GM18951 (cell line): ENCODE measurements at regions not wholly inside any gene's neighbourhood (a gene's known extent, or its start where the extent isn't known, plus 50 kb on each side); places are given as distances from the start of the nearest gene placed in this dataset.

Source experiments
- POLR2A ChIP-seq: IDR thresholded peaks from 4 replicates; pipeline ENCODE4 v1.6.1; 2011; ENCODE audit warnings: mild to moderate bottlenecking; ENCODE audit not compliant: insufficient read length, insufficient read depth; ENCODE audit errors: extremely low read depth
- in situ Hi-C: fragments of 300-500 bp; cut with MboI; formaldehyde crosslinking; loops from one replicate; pipeline ENCODE4 v1.12.0; 2022; ENCODE audit warnings: low sequenced_read_pairs, mixed read lengths, inconsistent platforms; ENCODE audit not compliant: unreplicated experiment

DNA sequence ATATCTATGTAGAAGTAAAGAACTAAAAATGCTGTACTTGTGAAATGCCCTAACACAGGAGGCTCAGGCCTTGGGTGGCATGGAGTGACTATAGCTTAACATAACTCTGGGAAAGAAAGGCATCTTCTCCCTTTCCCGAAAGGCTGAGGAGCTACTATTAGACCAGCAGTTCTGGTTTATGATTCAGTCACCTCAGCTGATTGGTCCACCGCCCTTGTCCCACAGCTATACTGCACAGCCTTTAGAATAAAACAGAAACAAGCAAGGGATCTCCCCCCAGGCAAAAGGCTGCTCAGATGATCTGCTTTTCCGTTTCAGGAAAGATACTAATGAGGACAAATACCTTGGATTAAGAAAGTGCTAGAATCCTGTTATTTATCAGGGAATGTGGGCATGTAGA is 171.3 kb downstream of the SNCA start:
- no peak for TF ChIP-seq POLR2A
- in situ Hi-C loops: no loop called here

- in situ Hi-C loops: no loop called here
- no peak for TF ChIP-seq POLR2A
Observed at GRCh38 chr4:89664521-89664920, 172.4 kb downstream of the SNCA start.

GRCh38 chr4:89661173-89661899 is 175.6 kb downstream of the SNCA start:
- in situ Hi-C loops: no loop called here

DNA sequence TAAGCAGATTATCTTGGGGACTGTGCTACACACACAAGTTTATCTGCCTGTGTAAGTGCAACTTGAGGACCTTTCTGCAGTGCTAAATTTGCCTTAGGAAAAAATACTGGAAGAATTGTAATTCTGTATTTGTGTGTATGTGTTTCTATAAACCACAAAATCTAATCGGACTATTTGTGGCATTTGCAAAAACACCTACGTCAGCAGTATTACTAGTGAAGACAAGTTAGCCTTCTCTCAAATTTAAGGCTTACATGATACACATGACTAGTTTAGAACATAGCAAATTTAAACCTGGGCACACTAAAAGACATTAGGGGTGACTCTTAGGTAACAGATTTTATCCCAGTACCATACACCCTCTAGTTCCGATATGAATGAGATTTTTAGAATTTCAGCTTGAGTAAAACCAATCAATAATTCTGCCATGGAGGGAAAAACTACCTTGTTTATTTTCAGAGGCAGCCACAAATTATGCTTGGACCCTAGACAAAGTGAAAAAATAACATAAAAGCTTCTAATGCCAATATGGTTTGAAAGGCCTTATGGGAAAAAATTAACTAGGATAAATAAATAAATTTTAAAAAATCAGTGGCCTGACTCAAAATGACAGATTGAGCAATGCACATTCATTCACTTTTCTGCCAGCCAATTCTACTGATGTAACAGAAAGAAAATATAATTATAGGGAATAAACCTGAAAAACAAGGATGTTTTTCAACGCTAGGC is 176.4 kb downstream of the SNCA start:
- no peak for TF ChIP-seq POLR2A
- in situ Hi-C loops: no loop called here

More at GRCh38 chr4:89661173-89661899, 175.6 kb downstream of the SNCA start:
- no peak for TF ChIP-seq POLR2A

DNA sequence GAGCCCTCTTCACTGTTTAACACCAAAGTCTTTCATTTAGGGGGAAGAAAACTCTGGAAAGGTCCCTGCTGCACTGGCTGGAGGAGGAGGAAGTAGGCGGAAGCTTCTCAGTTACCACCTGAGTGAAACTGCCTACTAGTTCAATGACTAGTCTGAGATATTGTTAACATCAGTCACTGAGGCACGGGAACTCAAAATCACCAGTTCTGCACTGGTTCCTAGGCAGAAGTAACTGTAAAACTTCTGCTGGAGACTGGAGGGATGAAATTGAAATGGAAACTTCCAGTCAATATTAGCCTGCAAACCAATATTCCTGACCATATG is 178.3 kb downstream of the SNCA start:
- TF ChIP-seq POLR2A: no peak
- in situ Hi-C loops: no loop called here

DNA sequence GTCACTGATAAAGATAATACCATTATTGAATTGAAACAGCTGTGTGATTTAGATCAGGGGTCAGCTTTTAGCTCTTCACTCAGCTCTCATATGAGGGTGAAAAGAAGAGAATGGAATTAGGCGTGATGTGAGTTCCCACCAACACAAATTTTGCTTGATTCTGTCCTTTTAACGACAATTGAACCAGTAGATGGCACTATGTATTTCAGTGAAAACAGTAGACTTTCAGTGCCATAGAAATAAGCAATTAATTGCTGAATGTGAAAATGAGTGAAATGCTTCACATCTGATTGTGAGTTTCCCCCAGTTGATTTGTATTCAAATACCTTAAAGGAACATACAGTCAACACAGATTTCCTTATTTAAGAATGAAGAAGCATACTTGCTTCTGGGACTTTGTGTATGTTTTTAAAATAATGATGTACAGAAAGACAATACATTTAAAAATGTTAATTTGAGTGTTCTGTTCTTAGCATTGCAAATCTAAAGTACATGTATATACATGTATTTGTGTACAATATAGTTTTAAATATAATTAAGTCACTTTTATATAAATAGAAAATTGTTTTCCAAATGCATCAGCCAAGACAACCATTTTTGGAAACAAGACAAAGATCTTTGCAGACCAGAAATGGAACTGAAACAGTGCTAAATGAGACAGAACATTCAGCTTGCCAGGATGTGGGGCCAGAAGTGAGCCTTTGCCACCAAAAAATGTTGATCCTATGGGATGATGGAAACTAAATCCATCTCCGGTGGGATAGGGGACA is 178.8 kb downstream of the SNCA start:
- in situ Hi-C loops: no loop called here

GRCh38 chr4:89653012-89653411 is 183.9 kb downstream of the SNCA start:
- in situ Hi-C loops: no loop called here
- no peak for TF ChIP-seq POLR2A

More for the DNA sequence above, 178.8 kb downstream of the SNCA start:
- TF ChIP-seq POLR2A: no peak

- no peak for TF ChIP-seq POLR2A
- in situ Hi-C loops: no loop called here
Observed at GRCh38 chr4:89645482-89645881, 191.5 kb downstream of the SNCA start.

GRCh38 chr4:89641367-89641687 is 195.6 kb downstream of the SNCA start:
- TF ChIP-seq POLR2A: no peak
- in situ Hi-C loops: no loop called here

DNA sequence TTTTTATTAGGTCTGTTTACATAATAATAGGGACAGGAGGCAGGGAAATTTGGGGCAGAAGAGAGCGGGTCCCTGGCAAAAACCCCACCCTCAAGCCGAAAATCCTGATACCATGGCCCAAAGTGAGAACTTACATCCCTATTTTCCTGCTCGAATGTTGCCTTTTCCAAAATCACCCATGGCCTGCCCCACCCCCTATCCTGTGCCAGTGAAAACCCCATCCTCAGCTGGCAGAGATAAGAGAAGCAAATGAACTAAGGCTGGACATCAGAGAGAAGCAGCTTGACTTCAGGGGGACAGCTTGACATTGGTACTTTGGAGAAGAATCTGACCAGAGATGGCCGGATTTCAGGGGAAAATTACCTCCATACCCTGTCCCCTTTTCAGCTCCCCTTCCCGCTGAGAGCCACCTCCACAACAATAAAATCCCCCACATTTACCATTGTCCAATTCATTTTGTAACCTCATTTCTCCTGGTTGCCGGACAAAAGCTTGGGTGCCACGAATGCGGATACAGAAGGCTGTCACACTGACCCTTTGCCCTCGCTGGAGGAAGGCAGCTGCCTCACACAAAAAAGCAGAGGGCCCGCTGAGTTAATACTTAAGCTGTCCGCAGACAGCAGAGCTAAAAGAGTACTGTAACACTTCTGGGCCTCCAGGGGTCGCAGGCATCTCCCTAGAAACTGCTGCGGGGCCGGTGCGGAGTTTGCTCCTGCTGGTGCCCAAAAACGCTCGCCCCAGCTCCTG is 196.2 kb downstream of the SNCA start:
- in situ Hi-C loops: no loop called here
- no peak for TF ChIP-seq POLR2A

GRCh38 chr4:89639395-89639794 is 197.6 kb downstream of the SNCA start:
- TF ChIP-seq POLR2A: no peak
- in situ Hi-C loops: no loop called here

DNA sequence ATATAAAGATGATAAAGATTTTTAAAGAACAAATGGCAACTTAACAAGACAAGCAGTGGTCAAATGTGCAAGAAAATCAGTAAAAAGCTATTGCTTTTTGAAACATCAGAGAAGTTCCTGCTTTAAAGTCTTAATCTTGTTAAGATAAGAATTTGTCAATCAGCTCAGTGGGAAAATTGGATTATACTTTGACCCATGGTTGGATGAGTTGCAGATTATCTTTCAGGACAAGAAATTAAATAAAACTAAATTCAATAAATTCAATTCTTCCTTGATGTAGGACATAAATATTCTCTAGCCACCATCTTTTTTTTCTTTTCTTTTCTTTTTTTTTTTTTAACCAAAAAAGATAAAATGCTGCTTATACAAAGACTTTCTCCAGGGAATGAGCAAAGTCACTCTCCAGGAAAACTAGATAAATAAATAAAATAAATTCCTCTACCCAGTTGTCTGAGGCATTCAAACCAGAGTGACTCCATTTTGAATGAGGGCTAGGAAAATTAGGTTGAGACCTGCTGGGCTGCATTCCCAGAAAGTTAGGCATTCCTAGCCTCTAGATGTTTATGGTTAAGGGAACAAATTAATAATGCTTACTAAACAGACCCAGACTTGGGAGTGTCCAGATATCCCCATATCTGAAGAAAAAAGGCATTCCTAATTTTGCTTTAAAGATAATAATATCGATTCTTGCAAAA is 211.2 kb downstream of the SNCA start:
- in situ Hi-C loops: no loop called here

More for the DNA sequence above, 211.2 kb downstream of the SNCA start:
- TF ChIP-seq POLR2A: no peak
